IMR-90 (cell line): ENCODE measurements at regions not wholly inside any gene's neighbourhood (a gene's known extent, or its start where the extent isn't known, plus 50 kb on each side); places are given as distances from the start of the nearest gene placed in this dataset.

ENCODE experiments used
- BHLHE40 ChIP-seq: fragments of 150-350 bp; IDR thresholded peaks from 2 replicates; pipeline ENCODE4 v1.6.1; 2016; ENCODE audit warnings: mild to moderate bottlenecking, low read depth, low read length
- CEBPB ChIP-seq: IDR thresholded peaks from 2 replicates; pipeline ENCODE4 v1.6.1; 2012; ENCODE audit warnings: low read depth, low read length, improper control_type of control experiment
- FOS ChIP-seq: fragments of 150-350 bp; IDR thresholded peaks from 2 replicates; pipeline ENCODE4 v1.6.1; 2016; ENCODE audit warnings: low read depth, low read length
- MAFK ChIP-seq: IDR thresholded peaks from 2 replicates; pipeline ENCODE4 v1.6.1; 2012; ENCODE audit warnings: low read depth, low read length, improper control_type of control experiment
- POLR2A ChIP-seq: IDR thresholded peaks from 2 replicates; pipeline ENCODE4 v1.6.1; 2012; ENCODE audit warnings: mild to moderate bottlenecking, low read depth, low read length
- TF ChIP-seq, protein P1 (sequence below): conservative IDR thresholded peaks from 2 replicates; pipeline ENCODE4 v1.5.1; 2012; ENCODE audit warnings: mild to moderate bottlenecking, low read depth, low read length, improper control_type of control experiment

DNA sequence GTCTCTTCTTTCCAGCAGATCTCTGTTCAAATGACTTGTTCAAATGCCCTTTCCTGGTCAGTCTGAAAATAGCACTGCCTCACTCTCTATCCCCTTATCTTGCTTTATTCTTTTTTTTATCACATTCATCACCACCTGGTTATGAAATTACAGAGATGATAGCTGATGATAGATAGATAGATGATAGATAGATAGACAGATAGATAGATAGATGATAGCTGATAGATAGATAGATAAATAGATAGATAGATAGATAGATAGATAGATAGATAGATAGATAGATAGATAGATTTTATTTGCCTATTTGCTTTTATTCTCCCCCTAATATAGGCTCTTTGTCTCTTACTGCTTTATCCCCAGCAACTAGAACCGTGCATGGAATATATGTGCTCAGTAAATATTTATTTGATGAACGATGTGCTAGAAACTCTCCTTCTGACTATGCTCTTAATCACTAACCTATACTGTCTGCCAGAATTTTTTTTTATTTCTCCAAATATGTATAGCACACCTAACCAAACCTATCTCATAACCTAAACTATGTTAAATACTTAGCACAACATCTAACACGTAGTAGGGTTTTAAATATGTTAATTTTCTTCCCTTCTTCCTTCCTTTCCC lies 372.8 kb upstream of the DUSP10 start:
- TF ChIP-seq, protein P1, sequence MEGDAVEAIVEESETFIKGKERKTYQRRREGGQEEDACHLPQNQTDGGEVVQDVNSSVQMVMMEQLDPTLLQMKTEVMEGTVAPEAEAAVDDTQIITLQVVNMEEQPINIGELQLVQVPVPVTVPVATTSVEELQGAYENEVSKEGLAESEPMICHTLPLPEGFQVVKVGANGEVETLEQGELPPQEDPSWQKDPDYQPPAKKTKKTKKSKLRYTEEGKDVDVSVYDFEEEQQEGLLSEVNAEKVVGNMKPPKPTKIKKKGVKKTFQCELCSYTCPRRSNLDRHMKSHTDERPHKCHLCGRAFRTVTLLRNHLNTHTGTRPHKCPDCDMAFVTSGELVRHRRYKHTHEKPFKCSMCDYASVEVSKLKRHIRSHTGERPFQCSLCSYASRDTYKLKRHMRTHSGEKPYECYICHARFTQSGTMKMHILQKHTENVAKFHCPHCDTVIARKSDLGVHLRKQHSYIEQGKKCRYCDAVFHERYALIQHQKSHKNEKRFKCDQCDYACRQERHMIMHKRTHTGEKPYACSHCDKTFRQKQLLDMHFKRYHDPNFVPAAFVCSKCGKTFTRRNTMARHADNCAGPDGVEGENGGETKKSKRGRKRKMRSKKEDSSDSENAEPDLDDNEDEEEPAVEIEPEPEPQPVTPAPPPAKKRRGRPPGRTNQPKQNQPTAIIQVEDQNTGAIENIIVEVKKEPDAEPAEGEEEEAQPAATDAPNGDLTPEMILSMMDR, result no peak
- no peak for TF ChIP-seq CEBPB
- no peak for TF ChIP-seq FOS
- no peak for TF ChIP-seq POLR2A
- no peak for TF ChIP-seq MAFK
- no peak for TF ChIP-seq BHLHE40
